ENCODE measurements at regions not wholly inside any gene's neighbourhood (a gene's known extent, or its start where the extent isn't known, plus 50 kb on each side); places are given as distances from the start of the nearest gene placed in this dataset.
"Not testable (repeated sequence)": the region's sequence is repeated elsewhere in the genome, so short reads cannot be mapped to it uniquely, and the experiment has no call there.

DNA sequence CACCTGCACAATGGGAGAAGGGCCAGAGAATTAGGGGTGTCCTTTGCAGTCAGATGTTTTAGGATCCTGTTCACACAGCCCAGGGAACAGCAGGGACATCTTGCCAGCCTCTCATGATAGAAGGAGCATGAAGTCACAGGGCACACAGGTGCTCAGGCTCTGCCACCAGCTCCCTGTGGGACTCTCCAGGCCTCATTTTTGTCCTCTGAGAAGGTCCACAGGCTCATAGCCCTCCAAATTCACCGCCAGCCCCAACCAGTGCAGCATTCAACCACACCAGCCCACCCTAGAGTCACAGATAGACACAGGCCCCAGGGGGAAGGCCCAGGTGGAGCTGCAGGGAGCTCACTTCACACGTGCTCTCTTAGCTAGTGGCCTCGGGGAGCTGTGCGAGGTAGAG lies 391.7 kb downstream of the TNS1 start:
- no peaks in the 10 kb centered on the region for H3K4me1 ChIP-seq (ENCODE audit: insufficient read depth, low read length)
- H3K9ac ChIP-seq (ENCODE audit: low read depth, low read length), result no peak overlapping the region
- no peaks in the 10 kb centered on the region for H3K9me3 ChIP-seq (ENCODE audit: control insufficient read depth, insufficient read depth, low read length)
- no peaks in the 10 kb centered on the region for H3K36me3 ChIP-seq (ENCODE audit: insufficient read depth, low read length)

DNA sequence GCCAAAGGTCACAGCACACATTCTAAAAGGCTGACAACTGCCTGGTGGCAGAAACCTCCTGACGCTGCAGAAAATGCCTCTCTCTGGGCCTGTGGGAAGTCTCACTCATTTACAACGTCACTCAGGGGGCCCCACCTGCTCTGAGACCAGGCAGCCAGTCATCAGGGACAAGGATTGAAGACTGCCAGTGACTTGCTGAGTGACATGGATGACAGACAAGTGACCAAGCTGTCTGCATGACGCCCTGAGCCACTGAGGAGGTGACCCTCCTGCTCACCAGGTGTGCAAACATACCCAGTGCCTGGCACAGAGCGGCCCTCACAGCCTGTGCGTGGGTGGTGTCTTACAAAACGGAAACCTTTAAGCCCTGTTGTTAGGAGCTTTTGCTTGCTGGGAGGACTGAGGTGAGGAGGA lies 392.4 kb downstream of the TNS1 start:
- H3K9me3 ChIP-seq (ENCODE audit: control insufficient read depth, insufficient read depth, low read length), result no peaks in the 10 kb centered on the region
- H3K4me1 ChIP-seq (ENCODE audit: insufficient read depth, low read length), result no peaks in the 10 kb centered on the region
- no peak overlapping the region for H3K9ac ChIP-seq (ENCODE audit: low read depth, low read length)
- H3K36me3 ChIP-seq (ENCODE audit: insufficient read depth, low read length), result no peaks in the 10 kb centered on the region

DNA sequence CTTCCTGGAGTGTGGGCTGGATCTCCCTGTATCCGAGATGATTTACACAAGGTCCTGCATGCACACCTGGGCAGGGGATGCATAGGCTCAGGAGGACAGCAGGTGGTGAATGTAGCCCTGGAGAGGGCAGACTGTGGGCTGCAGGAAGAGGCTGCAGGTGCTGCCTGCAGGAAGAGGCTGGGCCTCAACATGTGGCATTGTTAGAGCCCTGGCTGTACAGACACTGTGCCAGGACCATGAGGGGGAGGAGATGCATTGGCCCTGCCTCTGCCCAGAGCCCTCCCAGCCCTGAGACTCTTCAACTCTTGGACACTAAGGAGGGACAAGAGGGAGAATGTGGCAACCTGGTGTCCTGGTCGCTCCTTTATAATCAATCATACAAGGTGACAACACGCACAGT lies 392.8 kb downstream of the TNS1 start:
- no peak overlapping the region for H3K9ac ChIP-seq (ENCODE audit: low read depth, low read length)
- H3K9me3 ChIP-seq (ENCODE audit: control insufficient read depth, insufficient read depth, low read length), result no peaks in the 10 kb centered on the region
- no peaks in the 10 kb centered on the region for H3K4me1 ChIP-seq (ENCODE audit: insufficient read depth, low read length)
- no peaks in the 10 kb centered on the region for H3K36me3 ChIP-seq (ENCODE audit: insufficient read depth, low read length)

DNA sequence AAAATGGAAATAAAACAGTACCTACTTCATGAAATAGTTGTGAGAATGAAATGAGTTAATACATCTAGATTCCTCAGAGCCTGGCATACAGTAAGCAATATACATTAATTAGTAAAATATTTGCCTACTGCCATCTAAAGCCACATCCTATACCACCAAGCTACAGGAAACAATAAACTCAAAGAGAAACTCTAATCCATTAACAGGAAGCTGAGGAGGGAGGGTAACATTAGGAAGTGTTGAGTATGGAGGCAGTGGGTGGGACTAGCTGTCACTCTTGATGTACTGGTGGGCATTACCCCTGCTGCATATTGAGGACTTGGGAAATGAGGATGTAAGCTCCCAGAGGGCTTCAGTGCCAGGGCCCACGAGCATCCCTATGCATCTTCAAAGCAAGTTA lies 396.5 kb downstream of the TNS1 start:
- Histone ChIP-seq H3K4me1 (ENCODE audit: insufficient read depth, low read length) (no peaks in the 10 kb centered on the region), H3K36me3 (ENCODE audit: insufficient read depth, low read length) (peaks cover 3% of the 10 kb centered on the region; the same call in 1 of the 2 replicates), H3K9ac (ENCODE audit: low read depth, low read length) (no peak overlapping the region), H3K9me3 (ENCODE audit: control insufficient read depth, insufficient read depth, low read length) (no peaks in the 10 kb centered on the region)

DNA sequence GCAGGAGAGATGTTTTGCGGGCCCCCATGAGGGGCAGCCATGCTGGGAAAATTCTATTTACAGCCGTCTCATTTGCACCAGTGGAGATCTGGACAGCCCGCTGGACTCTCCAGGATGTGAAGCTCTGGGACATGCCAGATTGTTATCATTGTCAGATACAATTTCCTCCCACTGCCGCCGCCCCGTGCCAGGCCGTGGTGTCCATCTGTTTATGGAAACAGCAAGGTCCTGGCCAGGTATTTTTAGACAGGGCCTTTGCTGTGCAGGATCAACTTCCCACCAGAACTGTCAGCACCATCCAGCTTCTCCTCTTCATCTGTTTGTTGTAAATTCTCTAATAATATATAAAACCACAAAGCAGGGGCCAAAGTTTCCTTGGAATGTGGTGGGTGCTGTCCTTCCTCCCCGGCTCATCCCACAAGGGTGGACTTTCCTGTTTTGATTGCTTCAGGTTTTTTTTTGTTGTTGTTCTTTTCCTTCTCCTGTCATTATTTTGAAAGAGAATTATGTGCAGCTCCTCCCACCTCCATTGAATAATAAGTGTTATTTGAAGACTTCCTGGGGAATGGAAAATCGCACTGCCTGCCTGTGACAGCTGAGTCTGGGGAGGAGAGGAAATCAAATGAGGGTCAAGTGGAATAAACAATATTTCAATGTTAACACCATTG lies 398.1 kb downstream of the TNS1 start:
- Histone ChIP-seq H3K9me3 (ENCODE audit: control insufficient read depth, insufficient read depth, low read length) (no peaks in the 10 kb centered on the region), H3K9ac (ENCODE audit: low read depth, low read length) (no peak overlapping the region), H3K36me3 (ENCODE audit: insufficient read depth, low read length) (peaks cover 3% of the 10 kb centered on the region; the same call in 1 of the 2 replicates), H3K4me1 (ENCODE audit: insufficient read depth, low read length) (no peaks in the 10 kb centered on the region)

DNA sequence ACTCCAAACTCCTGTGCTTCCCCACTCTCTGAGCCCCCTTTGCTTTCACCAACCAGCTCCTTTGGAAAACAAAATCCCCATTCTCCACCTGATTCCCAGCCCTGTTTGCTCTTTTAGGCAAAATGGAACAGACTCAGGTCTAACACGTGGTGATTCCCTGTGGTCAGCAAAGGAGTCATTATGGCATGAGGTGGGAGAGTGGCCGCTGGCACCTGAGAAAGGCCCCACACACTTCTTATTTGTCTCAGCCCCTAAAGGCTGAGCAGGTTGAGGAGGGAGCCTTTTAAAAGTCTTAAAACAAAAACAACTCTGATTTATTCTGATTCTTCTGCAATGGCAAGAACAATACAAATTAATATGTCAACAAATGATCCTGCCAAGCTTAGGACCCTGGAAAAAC lies 401.2 kb downstream of the TNS1 start:
- H3K36me3 ChIP-seq (ENCODE audit: insufficient read depth, low read length), result peaks cover 3% of the 10 kb centered on the region; the same call in 1 of the 2 replicates
- no peak overlapping the region for H3K9ac ChIP-seq (ENCODE audit: low read depth, low read length)
- H3K4me1 ChIP-seq (ENCODE audit: insufficient read depth, low read length), result 0 out of 2 replicates have a peak, but pooled peaks cover 5% of the 10 kb centered on the region
- H3K9me3 ChIP-seq (ENCODE audit: control insufficient read depth, insufficient read depth, low read length), result no peaks in the 10 kb centered on the region

DNA sequence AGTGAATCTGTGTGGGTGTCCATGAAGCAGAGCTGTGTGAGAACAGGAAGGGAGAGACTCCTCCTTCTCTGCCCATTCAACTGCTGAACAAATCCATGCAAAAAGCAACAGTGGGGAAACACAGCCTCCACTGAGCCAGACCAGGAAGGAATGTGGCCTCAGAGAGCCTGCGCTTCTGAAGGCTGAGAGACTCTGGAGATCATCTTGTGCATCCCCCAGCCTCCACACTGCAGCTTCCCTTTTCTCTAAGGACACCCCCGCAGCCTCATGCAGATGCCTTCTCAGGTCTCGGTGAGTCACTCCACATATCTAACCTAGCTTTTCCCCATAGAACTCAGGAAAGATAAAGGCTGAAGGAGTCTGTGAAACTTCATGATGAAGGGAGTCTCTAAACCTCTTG lies 402.9 kb downstream of the TNS1 start:
- Histone ChIP-seq H3K9me3 (ENCODE audit: control insufficient read depth, insufficient read depth, low read length) (no peaks in the 10 kb centered on the region), H3K36me3 (ENCODE audit: insufficient read depth, low read length) (peaks cover 3% of the 10 kb centered on the region; the same call in 1 of the 2 replicates), H3K9ac (ENCODE audit: low read depth, low read length) (no peak overlapping the region), H3K4me1 (ENCODE audit: insufficient read depth, low read length) (0 out of 2 replicates have a peak, but pooled peaks cover 5% of the 10 kb centered on the region)

DNA sequence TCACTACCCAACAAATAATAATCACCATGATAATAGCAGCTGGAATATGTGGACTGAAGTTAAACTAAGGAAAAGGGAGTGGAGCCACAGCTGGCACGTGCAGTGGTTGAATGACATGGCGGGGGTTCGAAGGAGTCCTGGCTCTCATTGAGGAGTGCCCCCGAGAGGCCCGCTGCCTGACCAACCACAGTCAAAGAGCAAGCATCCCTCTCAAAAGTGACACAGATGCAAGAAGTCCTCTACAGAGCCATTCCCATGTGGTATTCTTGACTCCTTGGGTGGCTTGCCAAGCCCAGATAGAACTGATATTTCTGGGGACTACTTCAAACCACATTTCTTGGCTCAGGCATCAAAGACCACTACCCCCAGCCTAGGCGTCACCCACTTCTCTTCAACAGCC lies 405.1 kb downstream of the TNS1 start:
- Histone ChIP-seq H3K9ac (ENCODE audit: low read depth, low read length) (no peak overlapping the region), H3K9me3 (ENCODE audit: control insufficient read depth, insufficient read depth, low read length) (no peaks in the 10 kb centered on the region), H3K36me3 (ENCODE audit: insufficient read depth, low read length) (peaks cover 3% of the 10 kb centered on the region; the same call in 1 of the 2 replicates), H3K4me1 (ENCODE audit: insufficient read depth, low read length) (0 out of 2 replicates have a peak, but pooled peaks cover 5% of the 10 kb centered on the region)

DNA sequence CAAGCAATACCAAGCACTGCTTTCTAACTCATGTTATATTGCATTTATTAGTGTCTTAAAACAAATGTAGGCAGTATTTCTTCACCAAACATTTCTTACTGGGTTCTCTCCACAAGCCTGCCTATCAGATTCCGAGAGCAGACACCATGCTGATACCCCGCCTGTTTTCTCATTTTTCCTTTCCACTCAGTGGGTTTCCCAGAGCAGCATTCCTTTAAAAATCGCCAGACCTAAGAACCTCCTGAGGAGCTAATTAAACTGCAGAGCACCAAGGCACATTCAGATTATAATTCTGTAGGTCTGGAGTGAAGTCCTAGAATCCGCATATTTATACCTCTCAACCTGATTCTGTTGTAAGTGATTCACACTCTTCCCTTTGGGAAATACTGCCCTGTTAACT lies 405.6 kb downstream of the TNS1 start:
- Histone ChIP-seq H3K36me3 (ENCODE audit: insufficient read depth, low read length) (peaks cover 3% of the 10 kb centered on the region; the same call in 1 of the 2 replicates), H3K4me1 (ENCODE audit: insufficient read depth, low read length) (0 out of 2 replicates have a peak, but pooled peaks cover 5% of the 10 kb centered on the region), H3K9ac (ENCODE audit: low read depth, low read length) (no peak overlapping the region), H3K9me3 (ENCODE audit: control insufficient read depth, insufficient read depth, low read length) (no peaks in the 10 kb centered on the region)

DNA sequence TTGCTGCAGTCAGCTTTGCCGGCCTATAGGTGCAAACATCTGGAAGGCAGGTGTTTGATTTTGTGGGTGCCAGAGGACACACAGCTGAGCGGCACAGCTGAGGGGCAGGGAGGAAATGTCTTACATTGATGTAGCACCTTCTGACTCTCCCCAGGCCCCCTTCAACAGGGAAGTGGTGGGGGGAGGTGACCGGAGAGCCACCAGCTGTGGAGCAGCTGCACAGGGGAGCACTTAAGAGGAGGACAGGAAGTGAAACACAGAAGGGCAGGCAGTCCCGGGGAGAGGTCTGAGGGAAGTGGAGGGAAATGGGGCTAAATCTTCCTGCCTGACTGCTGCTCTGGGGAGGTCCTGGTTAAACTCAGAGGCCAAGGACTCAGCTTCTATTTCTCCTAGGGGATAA lies 409.1 kb downstream of the TNS1 start:
- no peaks in the 10 kb centered on the region for H3K36me3 ChIP-seq (ENCODE audit: insufficient read depth, low read length)
- H3K9me3 ChIP-seq (ENCODE audit: control insufficient read depth, insufficient read depth, low read length), result no peaks in the 10 kb centered on the region
- 0 out of 2 replicates have a peak, but pooled peaks cover 5% of the 10 kb centered on the region for H3K4me1 ChIP-seq (ENCODE audit: insufficient read depth, low read length)
- H3K9ac ChIP-seq (ENCODE audit: low read depth, low read length), result no peak overlapping the region

DNA sequence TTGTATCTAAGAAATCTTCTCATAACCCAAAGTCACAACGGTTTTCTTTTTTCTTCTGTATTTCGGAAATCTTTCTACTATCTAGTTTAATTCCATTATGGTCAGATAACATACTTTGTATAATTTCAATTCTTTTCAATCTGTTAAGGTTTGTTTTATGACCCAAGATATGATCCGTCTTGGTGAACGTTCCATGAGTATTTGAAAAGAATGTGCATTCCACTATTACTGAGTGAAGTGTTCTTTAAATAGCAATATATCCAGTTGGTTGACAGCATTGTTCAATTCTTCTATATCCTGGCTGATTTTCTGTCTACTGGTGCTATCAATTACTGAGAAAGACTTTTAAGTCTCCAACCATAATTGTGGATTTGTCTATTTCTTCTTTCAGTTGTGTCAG lies 414.5 kb downstream of the TNS1 start:
- no peaks in the 10 kb centered on the region for H3K36me3 ChIP-seq (ENCODE audit: insufficient read depth, low read length)
- no peaks in the 10 kb centered on the region for H3K9me3 ChIP-seq (ENCODE audit: control insufficient read depth, insufficient read depth, low read length)
- no peaks in the 10 kb centered on the region for H3K4me1 ChIP-seq (ENCODE audit: insufficient read depth, low read length)
- H3K9ac ChIP-seq (ENCODE audit: low read depth, low read length), result no peak overlapping the region

DNA sequence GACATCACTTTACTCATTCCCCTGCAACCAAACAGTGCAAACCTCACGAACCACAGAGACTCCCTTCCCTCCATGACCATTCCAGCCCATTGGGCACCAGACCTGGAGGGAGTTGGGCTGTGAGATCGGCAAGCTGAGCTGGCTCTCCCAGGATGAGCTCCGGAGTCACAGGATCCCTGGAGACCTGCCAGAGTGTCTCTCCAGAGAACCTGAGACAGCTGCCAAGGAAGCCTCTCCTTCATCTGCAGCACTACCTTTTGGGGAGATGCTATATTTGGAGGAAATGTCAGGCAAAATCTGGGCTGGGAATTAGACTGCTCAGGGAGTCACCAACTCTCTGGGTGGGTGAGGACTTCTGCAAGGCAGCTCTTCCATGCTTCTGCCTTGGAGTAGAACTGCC lies 417.4 kb downstream of the TNS1 start:
- Histone ChIP-seq H3K4me1 (ENCODE audit: insufficient read depth, low read length) (no peaks in the 10 kb centered on the region), H3K36me3 (ENCODE audit: insufficient read depth, low read length) (no peaks in the 10 kb centered on the region), H3K9me3 (ENCODE audit: control insufficient read depth, insufficient read depth, low read length) (no peaks in the 10 kb centered on the region), H3K9ac (ENCODE audit: low read depth, low read length) (no peak overlapping the region)

DNA sequence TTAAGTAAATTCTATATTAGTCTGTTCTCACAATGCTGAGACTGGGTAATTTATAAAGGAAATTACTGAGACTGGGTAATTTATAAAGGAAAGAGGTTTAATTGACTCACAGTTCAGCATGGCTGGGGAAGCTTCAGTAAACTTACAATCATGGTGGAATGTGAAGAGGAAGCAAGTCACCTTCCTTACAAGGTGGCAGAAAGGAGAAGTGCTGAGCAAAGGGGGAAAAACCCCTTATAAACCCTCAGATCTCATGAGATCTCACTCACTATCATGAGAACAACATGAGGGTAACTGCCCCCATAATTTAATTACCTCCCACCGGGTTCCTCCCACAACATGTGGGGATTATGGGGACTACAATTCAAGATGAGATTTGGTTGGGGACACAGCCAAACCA lies 422.4 kb downstream of the TNS1 start:
- not testable (repeated sequence) for H3K9ac ChIP-seq (ENCODE audit: low read depth, low read length); H3K9me3 ChIP-seq (ENCODE audit: control insufficient read depth, insufficient read depth, low read length); H3K36me3 ChIP-seq (ENCODE audit: insufficient read depth, low read length); H3K4me1 ChIP-seq (ENCODE audit: insufficient read depth, low read length)

DNA sequence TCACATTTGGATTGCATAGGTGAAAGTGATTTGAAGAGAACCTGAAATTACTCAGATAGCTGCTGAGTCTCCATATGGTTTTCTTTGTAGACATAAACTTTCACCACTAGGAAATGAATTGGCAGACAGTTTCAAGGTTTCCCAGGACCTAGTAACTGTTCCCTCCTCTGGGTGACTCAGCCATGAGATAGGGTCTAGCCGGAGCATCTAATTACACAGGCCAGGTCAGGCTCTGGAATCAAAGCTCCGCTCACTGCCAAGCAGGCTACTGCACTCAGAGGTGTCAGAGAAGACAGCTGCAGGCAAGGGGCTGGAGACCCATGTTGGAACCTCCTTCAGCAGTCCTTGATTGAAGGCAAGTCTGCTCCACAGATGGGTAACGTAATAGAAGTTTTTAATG lies 429.2 kb downstream of the TNS1 start:
- no peaks in the 10 kb centered on the region for H3K9me3 ChIP-seq (ENCODE audit: control insufficient read depth, insufficient read depth, low read length)
- H3K4me1 ChIP-seq (ENCODE audit: insufficient read depth, low read length), result no peaks in the 10 kb centered on the region
- H3K9ac ChIP-seq (ENCODE audit: low read depth, low read length), result no peak overlapping the region
- no peaks in the 10 kb centered on the region for H3K36me3 ChIP-seq (ENCODE audit: insufficient read depth, low read length)

DNA sequence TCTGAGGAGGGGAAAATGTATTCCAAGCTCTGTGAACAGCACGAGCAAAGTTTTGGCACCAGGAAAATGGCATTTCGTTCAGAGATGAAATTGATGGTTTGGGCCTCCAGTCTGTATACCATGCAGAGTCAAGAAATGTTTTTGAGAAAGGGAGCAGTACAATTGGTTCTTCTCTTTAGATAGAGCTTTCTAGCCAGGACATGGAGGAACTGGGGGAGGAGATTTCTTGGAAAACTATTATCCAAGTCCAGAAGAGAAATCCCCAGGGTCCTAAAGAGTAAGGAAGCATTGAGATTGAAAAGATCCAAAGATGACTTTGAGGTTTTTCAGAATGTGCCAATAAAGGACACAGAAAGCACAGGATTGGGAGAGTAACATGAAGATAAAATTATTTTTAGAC lies 432.4 kb downstream of the TNS1 start:
- H3K36me3 ChIP-seq (ENCODE audit: insufficient read depth, low read length), result no peaks in the 10 kb centered on the region
- H3K9me3 ChIP-seq (ENCODE audit: control insufficient read depth, insufficient read depth, low read length), result no peaks in the 10 kb centered on the region
- no peak overlapping the region for H3K9ac ChIP-seq (ENCODE audit: low read depth, low read length)
- no peaks in the 10 kb centered on the region for H3K4me1 ChIP-seq (ENCODE audit: insufficient read depth, low read length)
